Neural crest cell (in vitro differentiated cells): ENCODE measurements at regions not wholly inside any gene's neighbourhood (a gene's known extent, or its start where the extent isn't known, plus 50 kb on each side); places are given as distances from the start of the nearest gene placed in this dataset.
A peak's percentile ranks its signal among the peaks of the same experiment; 100 is the strongest.
"Not testable (repeated sequence)": the region's sequence is repeated elsewhere in the genome, so short reads cannot be mapped to it uniquely, and the experiment has no call there.

Experiments used
- DNase-seq: peaks from one replicate; pipeline ENCODE4 v3.0.0; 2021; ENCODE audit warnings: low read depth, mixed read lengths, low spot score
- H3K27ac Mint-ChIP-seq: one replicate; pipeline ENCODE4 v1.8.0; 2021; ENCODE audit warnings: mild to moderate bottlenecking, mixed read lengths; ENCODE audit not compliant: unreplicated experiment
- H3K27me3 Mint-ChIP-seq: 2 replicates; pipeline ENCODE4 v1.8.0; 2021; ENCODE audit warnings: low read depth, mild to moderate bottlenecking, mixed read lengths
- H3K36me3 Mint-ChIP-seq: 2 replicates; pipeline ENCODE4 v1.8.0; 2021; ENCODE audit warnings: low read depth, mild to moderate bottlenecking, mixed read lengths
- H3K4me1 Mint-ChIP-seq: 2 replicates; pipeline ENCODE4 v1.8.0; 2021; ENCODE audit warnings: mixed read lengths
- H3K4me3 Mint-ChIP-seq: one replicate; pipeline ENCODE4 v1.8.0; 2021; ENCODE audit warnings: mild to moderate bottlenecking, mixed read lengths
- H3K9me3 Mint-ChIP-seq: 2 replicates; pipeline ENCODE4 v1.8.0; 2021; ENCODE audit warnings: mixed read lengths
- CTCF ChIP-seq: fragments of 200-600 bp; sonication (generic); conservative IDR thresholded peaks from 2 replicates; pipeline ENCODE4 v1.5.0; 2021; ENCODE audit warnings: antibody characterized with exemption, mild to moderate bottlenecking

GRCh38 chr10:42192450-42192849 is 445.9 kb downstream of the ZNF33B start:
- not testable (repeated sequence) for H3K4me3 Mint-ChIP-seq, H3K27me3 Mint-ChIP-seq, H3K27ac Mint-ChIP-seq, H3K4me1 Mint-ChIP-seq, H3K36me3 Mint-ChIP-seq
- peak; percentile 18 for DNase-seq
- peak; percentile 62 for TF ChIP-seq CTCF
- peaks cover 20% of the 10 kb centered on the region for H3K9me3 Mint-ChIP-seq

GRCh38 chr10:42187501-42188195 is 450.7 kb downstream of the ZNF33B start:
- not testable (repeated sequence) for H3K27me3 Mint-ChIP-seq, H3K9me3 Mint-ChIP-seq, H3K27ac Mint-ChIP-seq, H3K36me3 Mint-ChIP-seq, H3K4me1 Mint-ChIP-seq, DNase-seq, H3K4me3 Mint-ChIP-seq

- not testable (repeated sequence) for H3K4me1 Mint-ChIP-seq, H3K27me3 Mint-ChIP-seq, H3K4me3 Mint-ChIP-seq, DNase-seq, H3K27ac Mint-ChIP-seq, H3K9me3 Mint-ChIP-seq
- peak; percentile 21 for TF ChIP-seq CTCF
- peaks cover 11% of the 10 kb centered on the region for H3K36me3 Mint-ChIP-seq
Observed at GRCh38 chr10:42177793-42178689, 460.3 kb downstream of the ZNF33B start.

- Mint-ChIP-seq H3K4me3 (no peak overlapping the region), H3K27me3 (no peaks in the 10 kb centered on the region), H3K27ac (no peak overlapping the region), H3K36me3 (peaks cover 11% of the 10 kb centered on the region), H3K4me1 (no peaks in the 10 kb centered on the region), H3K9me3 (peaks cover 9% of the 10 kb centered on the region)
- TF ChIP-seq CTCF, result no peak
- DNase-seq, result no peak
Observed at GRCh38 chr10:42177077-42177792, 461.1 kb downstream of the ZNF33B start.

GRCh38 chr10:42150428-42151061 is 487.8 kb downstream of the ZNF33B start:
- peaks cover 15% of the 10 kb centered on the region for H3K9me3 Mint-ChIP-seq
- no peaks in the 10 kb centered on the region for H3K27me3 Mint-ChIP-seq
- H3K36me3 Mint-ChIP-seq, result peaks cover 19% of the 10 kb centered on the region
- no peaks in the 10 kb centered on the region for H3K4me1 Mint-ChIP-seq
- no peak for TF ChIP-seq CTCF
- H3K27ac Mint-ChIP-seq, result no peak overlapping the region
- DNase-seq, result no peak
- no peak overlapping the region for H3K4me3 Mint-ChIP-seq
